ENCODE measurements at regions not wholly inside any gene's neighbourhood (a gene's known extent, or its start where the extent isn't known, plus 50 kb on each side); places are given as distances from the start of the nearest gene placed in this dataset.
"Not testable (repeated sequence)": the region's sequence is repeated elsewhere in the genome, so short reads cannot be mapped to it uniquely, and the experiment has no call there.

- DNase-seq = no peak
Observed at GRCh38 chr5:124976086-124976485, 229.6 kb upstream of the ZNF608 start.

- peak; percentile 45 for DNase-seq
Observed at GRCh38 chr5:124979251-124979650, 232.8 kb upstream of the ZNF608 start.

GRCh38 chr5:124980163-124980941 lies 233.9 kb upstream of the ZNF608 start:
- peak; percentile 77 for DNase-seq

GRCh38 chr5:124981901-124982300 lies 235.5 kb upstream of the ZNF608 start:
- DNase-seq = no peak

- no peak for DNase-seq
Observed at GRCh38 chr5:124986170-124986569, 239.7 kb upstream of the ZNF608 start.

GRCh38 chr5:124986667-124987066 lies 240.2 kb upstream of the ZNF608 start:
- no peak for DNase-seq

- DNase-seq = not testable (repeated sequence)
Observed at GRCh38 chr5:124987786-124988185, 241.3 kb upstream of the ZNF608 start.

- DNase-seq = no peak
Observed at GRCh38 chr5:124990723-124991122, 244.3 kb upstream of the ZNF608 start.

- no peak for DNase-seq
Observed at GRCh38 chr5:124995421-124995820, 249.0 kb upstream of the ZNF608 start.

GRCh38 chr5:124996023-124996763 lies 249.8 kb upstream of the ZNF608 start:
- DNase-seq = no peak

GRCh38 chr5:124996764-124997077 lies 250.3 kb upstream of the ZNF608 start:
- no peak for DNase-seq

- no peak for DNase-seq
Observed at GRCh38 chr5:124997186-124997893, 250.9 kb upstream of the ZNF608 start.

GRCh38 chr5:124998520-124998919 lies 252.1 kb upstream of the ZNF608 start:
- DNase-seq = no peak

GRCh38 chr5:125002727-125003598 lies 256.5 kb upstream of the ZNF608 start:
- DNase-seq = no peak

GRCh38 chr5:125004009-125004408 lies 257.6 kb upstream of the ZNF608 start:
- no peak for DNase-seq

GRCh38 chr5:125005266-125005665 lies 258.8 kb upstream of the ZNF608 start:
- no peak for DNase-seq

GRCh38 chr5:125006011-125006685 lies 259.7 kb upstream of the ZNF608 start:
- DNase-seq = peak; percentile 87

GRCh38 chr5:125010356-125010755 lies 263.9 kb upstream of the ZNF608 start:
- no peak for DNase-seq

GRCh38 chr5:125011014-125011413 lies 264.6 kb upstream of the ZNF608 start:
- DNase-seq = no peak

GRCh38 chr5:125011419-125011818 lies 265.0 kb upstream of the ZNF608 start:
- no peak for DNase-seq

GRCh38 chr5:125011947-125012346 lies 265.5 kb upstream of the ZNF608 start:
- no peak for DNase-seq

GRCh38 chr5:125012727-125013451 lies 266.4 kb upstream of the ZNF608 start:
- DNase-seq = no peak
